ENCODE measurements at regions not wholly inside any gene's neighbourhood (a gene's known extent, or its start where the extent isn't known, plus 50 kb on each side); places are given as distances from the start of the nearest gene placed in this dataset.
A peak's percentile ranks its signal among the peaks of the same experiment; 100 is the strongest.

GRCh38 chr1:201656311-201657032 is 117.5 kb downstream of the NAV1 start:
- DNase-seq (ENCODE audit: low spot score): no peak

DNA sequence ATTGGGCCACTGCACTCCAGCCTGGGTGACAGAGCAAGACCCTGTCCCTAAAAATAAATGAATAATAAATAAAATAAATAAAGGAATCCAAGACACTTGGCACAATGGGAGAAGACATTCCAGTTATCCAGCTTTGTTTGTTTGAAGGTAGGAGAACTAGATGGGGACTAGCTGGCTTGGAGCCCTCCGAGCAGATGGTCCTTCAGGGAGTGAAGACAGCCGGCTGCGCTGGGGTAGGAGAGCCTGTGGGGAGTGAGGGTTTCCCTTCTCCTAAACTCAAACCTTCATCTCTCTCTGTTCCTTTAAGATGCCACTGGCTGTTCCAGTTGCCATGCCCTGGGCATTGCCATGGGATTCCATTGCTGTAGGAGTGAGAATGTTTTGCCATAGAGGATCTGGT is 120.6 kb downstream of the NAV1 start:
- DNase-seq (ENCODE audit: low spot score): no peak

GRCh38 chr1:201660931-201661822 is 122.2 kb downstream of the NAV1 start:
- DNase-seq (ENCODE audit: low spot score): no peak

- DNase-seq (ENCODE audit: low spot score): no peak
Measured at GRCh38 chr1:201661823-201662359, 123.0 kb downstream of the NAV1 start.

GRCh38 chr1:201662646-201663045 is 123.7 kb downstream of the NAV1 start:
- DNase-seq (ENCODE audit: low spot score): no peak

DNA sequence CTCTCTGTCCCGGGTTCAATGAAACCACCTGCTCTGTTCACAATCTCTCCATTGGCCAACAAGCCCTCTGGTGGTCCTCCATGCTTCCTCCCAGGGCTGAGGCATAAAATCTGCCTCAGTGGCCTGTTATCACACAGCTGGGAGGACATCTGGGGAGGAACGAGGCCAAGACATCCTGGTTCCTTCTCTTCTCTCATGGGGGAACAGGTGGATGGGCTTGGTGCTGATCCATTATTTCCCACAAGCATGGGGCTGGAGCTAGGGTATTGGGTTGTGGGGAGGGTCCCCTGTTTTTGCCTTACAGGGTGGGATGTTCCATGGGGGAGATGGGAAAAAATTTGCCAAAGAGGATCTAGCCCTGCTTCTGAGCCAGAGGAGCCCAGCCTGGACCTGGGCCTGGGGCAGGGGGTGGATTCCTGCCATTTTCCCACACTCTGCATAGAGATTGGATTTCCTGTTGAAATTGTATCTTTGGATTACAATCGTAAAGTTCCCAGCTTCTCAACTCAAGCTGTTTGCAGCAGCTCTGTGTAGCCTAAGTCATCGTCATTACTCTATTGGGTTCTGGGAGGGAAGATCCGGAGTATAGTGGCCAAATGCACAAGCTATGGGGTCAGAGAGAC is 124.7 kb downstream of the NAV1 start:
- DNase-seq (ENCODE audit: low spot score): no peak

- no peak for DNase-seq (ENCODE audit: low spot score)
Measured at GRCh38 chr1:201665036-201665435, 126.1 kb downstream of the NAV1 start.

DNA sequence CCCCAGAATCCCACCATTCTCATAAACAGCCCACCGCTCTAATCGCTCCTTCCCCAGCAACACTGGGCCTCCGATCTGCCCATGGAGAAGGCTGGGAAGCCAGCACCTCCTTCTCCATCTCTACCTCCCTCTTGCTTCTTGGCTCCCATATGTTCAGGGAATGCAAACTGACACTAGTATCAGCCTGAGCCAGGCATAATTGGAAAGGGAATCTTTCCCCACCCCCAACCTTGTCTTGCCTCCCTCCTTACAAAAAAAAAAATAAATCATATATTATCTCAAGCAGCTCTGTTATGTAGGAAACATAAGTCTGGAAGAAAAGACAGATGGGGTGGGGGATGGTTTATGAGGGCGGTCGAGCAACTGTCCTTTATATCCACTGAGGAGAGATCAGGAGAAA is 127.2 kb downstream of the NAV1 start:
- no peak for DNase-seq (ENCODE audit: low spot score)

GRCh38 chr1:201666645-201667044 is 127.7 kb downstream of the NAV1 start:
- DNase-seq (ENCODE audit: low spot score): no peak

DNA sequence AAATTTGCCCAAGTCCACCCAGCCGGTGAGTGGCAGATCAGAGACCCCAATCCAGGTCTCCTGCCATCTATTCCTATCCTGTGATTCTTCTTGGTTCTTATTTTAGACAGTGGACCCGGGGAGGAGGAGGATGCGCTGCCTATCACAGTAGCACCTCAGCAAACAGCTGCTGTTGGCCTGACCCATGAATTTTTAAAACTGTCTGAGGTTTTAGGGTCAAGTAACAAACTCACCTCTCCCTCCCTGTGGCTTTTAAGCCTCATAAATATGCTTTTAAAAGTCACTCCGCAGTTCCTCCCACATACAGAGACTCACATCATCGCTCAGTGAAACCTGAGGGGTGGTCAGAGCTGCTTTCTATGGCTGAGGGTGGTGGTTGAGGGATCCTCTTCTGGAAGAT is 128.6 kb downstream of the NAV1 start:
- no peak for DNase-seq (ENCODE audit: low spot score)

DNA sequence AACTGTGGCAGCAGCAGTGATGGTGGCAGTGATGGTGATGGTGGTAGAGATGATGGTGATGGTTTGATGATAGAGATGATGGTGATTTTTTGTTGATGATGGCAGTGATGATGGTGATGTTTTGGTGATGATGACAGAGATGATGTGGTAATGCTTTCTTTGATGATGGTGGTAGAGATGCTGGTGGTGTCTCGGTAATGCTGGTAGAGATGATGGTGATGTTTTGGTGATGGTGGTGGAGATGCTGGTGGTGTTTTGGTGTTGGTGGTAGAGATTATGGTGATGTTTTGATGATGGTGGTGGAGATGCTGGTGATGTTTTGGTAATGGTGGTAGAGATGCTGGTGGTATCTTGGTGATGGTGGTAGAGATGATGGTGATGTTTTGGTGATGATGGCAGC is 131.6 kb downstream of the NAV1 start:
- DNase-seq (ENCODE audit: low spot score): no peak

GRCh38 chr1:201672685-201673084 is 133.8 kb downstream of the NAV1 start:
- no peak for DNase-seq (ENCODE audit: low spot score)

GRCh38 chr1:201673093-201673492 is 134.2 kb downstream of the NAV1 start:
- no peak for DNase-seq (ENCODE audit: low spot score)

DNA sequence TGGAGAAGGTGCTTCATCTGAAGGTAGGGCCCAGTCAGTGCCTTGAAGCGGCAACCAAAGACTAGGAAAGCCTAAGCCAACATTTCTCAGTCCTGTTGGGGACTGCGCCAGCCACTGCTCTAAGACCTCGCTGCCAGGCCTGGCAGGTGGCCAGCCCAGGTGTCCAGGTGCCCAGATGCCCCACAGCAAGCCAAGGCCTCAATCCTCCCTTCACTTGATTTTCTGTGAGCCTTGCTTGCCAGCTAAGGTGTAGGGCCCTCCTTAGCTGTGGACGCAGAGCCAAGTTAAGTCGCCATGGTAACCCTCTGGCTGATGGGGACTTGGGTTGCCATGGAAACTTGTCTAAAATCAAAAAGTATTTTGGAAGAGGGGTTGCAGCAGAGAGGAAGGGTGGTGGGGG is 135.0 kb downstream of the NAV1 start:
- no peak for DNase-seq (ENCODE audit: low spot score)

DNA sequence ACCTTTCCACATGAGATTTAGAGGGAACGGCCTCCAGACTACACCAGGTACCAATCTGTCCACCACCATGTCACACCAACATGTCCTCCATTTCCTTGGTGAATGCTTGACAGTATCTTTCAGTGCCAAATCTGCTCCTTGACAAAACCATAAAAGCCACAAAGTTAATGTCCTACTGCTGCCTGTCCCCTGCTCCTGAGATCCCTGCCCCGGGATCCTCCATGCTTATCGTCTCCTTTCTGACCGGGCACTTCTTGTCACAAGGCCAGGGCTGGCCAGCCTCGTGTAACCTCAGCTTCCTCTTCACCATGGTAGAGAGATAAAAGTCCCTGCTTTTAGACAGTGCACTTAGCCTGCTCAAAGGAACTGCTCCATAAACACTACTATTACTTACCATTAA is 136.2 kb downstream of the NAV1 start:
- peak; percentile 52 for DNase-seq (ENCODE audit: low spot score)

DNA sequence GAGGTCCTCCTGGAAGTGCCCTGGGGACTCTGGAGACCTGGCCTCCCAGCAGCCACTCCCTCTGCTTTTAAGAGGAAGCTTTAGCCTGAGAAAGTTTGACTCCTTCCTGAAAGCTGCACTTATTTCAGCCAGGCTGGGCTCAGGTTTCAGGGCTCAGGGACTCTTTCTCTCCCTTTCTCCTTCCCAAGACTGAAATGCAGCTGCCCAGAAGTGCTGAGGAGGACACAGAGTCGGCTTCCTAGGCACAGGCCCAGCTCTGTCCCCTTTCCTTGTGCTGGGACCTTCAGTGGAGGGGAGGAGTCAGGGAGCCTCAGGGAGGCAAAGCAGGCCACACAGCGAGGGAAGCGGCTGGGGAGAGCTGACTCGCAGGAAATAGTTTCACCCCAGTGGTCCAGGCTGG is 137.3 kb downstream of the NAV1 start:
- peak; percentile 36 for DNase-seq (ENCODE audit: low spot score)

DNA sequence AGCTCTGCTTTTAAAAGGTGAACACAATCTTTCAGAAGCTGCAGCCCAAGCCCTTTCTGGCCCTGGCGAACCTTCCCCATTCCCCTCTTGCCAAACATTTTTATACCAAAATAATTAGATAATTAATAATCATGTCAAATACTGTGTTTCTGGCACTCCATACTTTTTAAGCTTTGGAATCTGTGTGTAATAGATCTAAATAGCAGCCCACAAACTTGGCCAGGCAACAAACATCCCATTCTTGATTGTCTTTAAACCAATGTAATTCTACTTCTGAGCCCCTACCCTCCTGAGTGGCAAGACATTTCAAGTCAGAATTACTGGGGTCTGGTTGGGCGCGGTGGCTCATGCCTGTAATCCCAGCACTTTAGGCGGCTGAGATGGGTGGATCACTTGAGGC is 137.7 kb downstream of the NAV1 start:
- no peak for DNase-seq (ENCODE audit: low spot score)

DNA sequence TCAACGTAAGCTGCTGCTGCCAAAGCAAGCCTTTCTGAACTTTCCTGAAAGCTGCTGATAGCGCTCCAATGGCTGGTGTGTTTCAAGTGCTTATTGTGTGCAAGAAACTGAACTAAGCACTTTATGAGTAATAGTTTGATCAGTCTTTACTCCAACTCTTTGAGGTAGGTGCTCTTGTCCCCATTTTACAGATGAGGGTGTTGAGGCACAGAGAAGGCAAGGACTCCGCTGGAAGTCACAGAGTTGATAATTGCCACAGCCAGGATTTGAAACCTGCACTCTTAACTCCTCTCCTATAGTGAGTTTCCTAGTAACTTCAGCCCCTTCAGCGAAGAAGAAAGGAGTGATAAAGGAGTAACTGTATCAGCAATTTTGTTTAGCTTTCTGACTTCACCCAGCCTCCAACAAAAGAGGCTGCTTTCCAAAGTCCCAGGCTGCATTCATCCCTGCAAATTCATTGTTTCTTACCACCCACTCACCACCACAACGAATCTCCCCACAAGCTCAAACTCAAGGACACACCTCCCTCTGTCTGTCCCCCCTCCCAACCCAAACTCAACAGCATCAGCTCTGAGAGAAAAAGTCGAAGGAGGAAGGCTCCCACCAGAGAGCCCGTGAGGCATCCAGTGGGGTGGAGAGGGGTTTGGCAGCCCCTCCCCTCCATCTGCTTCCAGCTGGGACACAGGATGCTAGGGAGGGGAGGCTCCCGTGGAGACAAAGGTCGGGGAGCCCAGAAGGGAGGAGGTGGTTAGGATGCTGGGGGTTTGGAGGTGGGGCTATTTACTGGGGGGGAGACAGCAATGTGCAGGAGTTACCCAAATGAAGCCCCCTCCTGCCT is 139.6 kb downstream of the NAV1 start:
- no peak for DNase-seq (ENCODE audit: low spot score)

DNA sequence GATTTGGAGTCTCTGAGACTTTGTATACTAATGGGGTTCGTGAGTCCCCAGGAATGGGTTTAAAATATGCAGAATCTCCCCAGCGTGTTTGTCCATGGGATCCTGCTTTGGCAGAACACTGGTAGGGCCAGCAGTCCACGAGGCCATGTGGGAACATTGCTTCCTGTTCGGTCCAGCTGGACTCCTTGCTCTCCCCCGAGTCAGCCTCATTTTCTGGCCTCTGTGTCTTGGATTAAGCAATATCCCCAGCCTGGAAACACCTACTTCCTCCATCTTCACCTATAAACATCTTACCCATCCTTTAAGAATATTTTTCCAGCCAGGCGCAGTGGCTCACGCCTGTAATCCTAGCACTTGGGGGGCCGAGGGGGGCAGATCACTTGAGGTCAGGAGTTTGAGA is 142.4 kb downstream of the NAV1 start:
- DNase-seq (ENCODE audit: low spot score): no peak

DNA sequence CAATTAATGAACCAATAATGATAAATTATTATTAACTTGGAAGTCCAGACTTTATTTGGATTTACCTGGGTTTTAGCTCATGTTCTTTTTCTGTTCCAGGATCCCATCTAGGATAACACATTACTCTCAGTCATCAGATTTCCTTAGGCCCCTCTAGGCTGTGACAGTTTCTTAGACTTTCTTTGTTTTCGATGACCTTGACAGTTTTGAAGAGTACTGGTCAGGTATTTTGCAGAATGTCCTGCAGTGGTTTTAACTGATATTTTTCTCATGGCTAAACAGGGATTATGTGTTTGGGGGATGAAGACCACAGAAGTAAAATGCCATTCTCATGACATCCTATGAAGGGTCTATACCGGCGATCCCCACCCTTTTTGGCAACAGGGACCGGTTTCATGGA is 144.0 kb downstream of the NAV1 start:
- no peak for DNase-seq (ENCODE audit: low spot score)

- DNase-seq (ENCODE audit: low spot score): no peak
Measured at GRCh38 chr1:201683397-201683796, 144.5 kb downstream of the NAV1 start.

GRCh38 chr1:201685485-201685884 is 143.5 kb upstream of the IPO9 start:
- DNase-seq (ENCODE audit: low spot score): no peak
